GM19452 (cell line): ENCODE measurements at regions not wholly inside any gene's neighbourhood (a gene's known extent, or its start where the extent isn't known, plus 50 kb on each side); places are given as distances from the start of the nearest gene placed in this dataset.
"Not testable (repeated sequence)": the region's sequence is repeated elsewhere in the genome, so short reads cannot be mapped to it uniquely, and the experiment has no call there.

Experiments
- ATAC-seq: cut with Tn5 transposase; IDR thresholded peaks from one replicate; pipeline ENCODE4 v1.9.1; 2021; ENCODE audit not compliant: unreplicated experiment

GRCh38 chr6:92329208-92329847, 1090.0 kb downstream of the EPHA7 start:
- no peak for ATAC-seq

DNA sequence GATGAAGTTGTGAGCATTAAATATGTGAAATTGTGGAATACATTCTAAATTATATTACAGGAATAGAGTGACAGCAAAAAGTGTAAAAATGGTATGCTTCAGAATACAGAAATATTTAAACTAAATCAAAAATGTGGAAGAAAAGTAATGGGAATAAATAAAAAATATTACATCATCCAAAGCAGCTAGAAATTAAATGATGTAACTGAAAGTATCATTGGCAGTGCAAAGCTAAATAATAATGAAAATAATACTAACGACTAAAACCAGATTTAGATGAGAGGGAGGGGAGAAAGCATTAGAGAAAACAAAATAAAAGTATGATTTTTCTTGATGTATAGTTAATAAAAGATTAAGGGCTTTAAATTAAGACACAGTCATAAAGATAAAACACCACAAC, 1104.0 kb downstream of the EPHA7 start:
- no peak for ATAC-seq

DNA sequence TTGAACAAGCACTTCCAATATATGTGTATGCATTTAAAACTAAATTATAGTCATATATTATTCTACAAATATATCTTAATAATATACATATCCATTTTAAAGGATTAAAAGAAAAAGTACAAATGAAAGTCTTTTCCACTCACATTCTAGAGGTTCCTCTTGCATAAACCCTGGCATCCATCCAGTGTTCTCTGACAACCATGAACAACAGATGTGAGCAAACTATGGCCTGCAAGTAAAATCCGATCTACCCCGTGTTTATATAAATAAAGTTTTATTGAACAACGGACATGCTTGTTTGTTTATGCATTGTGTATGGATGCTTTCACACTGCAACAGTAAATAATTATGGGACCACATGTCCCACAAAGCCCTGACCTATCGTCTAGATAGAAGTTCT, 1122.3 kb downstream of the EPHA7 start:
- ATAC-seq, result no peak

- no peak for ATAC-seq
Observed at GRCh38 chr6:92292067-92292466, 1127.3 kb downstream of the EPHA7 start.

- no peak for ATAC-seq
Observed at GRCh38 chr6:92289831-92290230, 1129.5 kb downstream of the EPHA7 start.

GRCh38 chr6:92281571-92282076, 1137.7 kb downstream of the EPHA7 start:
- ATAC-seq, result no peak

GRCh38 chr6:92275150-92275549, 1144.2 kb downstream of the EPHA7 start:
- ATAC-seq, result no peak

DNA sequence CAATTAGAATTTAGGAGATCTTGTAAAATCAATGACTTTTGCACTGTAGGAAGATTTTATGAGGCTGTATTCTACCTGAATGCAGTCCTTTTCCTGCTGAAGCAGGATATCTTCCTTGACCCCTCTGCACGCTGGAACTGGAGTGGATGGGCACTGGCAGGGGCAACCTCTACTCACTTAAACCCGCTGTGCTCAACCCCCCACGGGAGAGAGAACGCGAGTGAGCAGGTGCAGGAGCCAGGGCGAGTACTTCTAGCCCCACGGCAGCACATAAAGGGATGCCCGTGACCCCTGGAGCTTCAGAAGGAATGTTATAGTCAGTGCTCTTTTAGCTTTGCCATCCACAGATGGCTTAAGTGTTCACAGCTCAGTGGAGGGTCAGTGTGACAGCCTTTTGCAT, 1144.8 kb downstream of the EPHA7 start:
- ATAC-seq, result no peak

- ATAC-seq, result no peak
Observed at GRCh38 chr6:92273694-92274093, 1145.7 kb downstream of the EPHA7 start.

- ATAC-seq, result no peak
Observed at GRCh38 chr6:92271091-92271490, 1148.3 kb downstream of the EPHA7 start.

- no peak for ATAC-seq
Observed at GRCh38 chr6:92270365-92270764, 1149.0 kb downstream of the EPHA7 start.

- no peak for ATAC-seq
Observed at GRCh38 chr6:92267335-92267734, 1152.0 kb downstream of the EPHA7 start.

DNA sequence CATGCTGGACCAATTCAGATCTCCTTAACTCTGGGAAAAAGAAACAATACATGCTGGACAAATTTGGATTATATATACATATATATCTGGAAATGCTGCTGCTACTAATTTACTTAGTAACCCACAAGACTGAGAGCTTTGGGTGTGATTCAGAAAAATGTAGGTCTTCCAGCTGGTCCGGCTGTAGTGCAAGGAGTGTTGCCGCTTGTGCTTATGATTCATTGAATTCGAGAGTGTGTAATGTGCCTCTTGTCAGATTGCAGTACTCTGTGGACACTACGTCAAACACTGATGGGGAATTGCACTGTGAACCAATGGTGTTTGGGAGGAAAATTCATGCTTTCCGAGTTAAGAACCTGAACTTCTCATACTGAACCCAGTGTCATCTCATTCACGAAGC, 1155.5 kb downstream of the EPHA7 start:
- no peak for ATAC-seq

GRCh38 chr6:92259171-92259570, 1160.2 kb downstream of the EPHA7 start:
- ATAC-seq, result no peak

- no peak for ATAC-seq
Observed at GRCh38 chr6:92243315-92243714, 1176.0 kb downstream of the EPHA7 start.

DNA sequence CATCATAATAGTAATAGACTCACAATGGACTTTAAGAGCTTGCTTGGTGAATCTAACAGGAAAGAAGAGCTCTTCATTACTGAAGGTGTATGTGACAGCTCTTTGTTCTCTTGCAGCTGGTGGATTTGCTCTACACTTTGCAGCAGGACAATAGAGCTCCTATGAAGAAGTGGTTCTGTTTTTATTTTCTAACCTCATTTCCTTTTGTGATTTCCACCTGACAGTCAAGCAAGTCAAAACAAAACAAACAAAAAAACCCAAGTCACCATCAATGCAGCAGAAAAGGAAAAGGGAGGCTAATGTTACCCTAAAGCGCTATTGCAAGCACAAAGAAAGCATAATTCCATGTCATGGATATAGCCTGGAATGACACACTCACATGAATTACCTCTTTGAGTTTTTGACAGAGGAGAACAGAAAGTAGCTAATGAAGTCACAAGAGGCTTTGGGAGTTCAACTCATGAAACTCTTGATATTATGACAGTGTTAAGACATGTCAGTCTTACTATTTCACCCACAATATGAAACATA, 1188.1 kb downstream of the EPHA7 start:
- no peak for ATAC-seq

DNA sequence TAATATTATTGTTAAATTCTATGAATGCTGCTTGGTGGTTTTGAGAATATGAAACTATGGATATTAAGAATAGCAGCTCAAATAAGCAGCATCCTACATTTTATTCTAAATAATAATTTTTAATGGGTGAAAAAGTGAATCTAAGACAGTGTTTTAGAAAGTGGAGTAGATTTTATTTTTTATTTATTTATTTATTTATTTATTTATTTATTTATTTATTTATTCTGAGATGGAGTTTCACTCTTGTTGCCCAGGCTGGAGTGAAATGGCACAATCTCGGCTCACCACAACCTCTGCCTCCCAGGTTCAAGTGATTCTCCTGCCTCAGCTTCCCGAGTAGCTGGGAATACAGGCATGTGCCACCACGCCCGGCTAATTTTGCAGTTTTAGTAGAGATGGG, 1199.4 kb downstream of the EPHA7 start:
- ATAC-seq, result not testable (repeated sequence)

DNA sequence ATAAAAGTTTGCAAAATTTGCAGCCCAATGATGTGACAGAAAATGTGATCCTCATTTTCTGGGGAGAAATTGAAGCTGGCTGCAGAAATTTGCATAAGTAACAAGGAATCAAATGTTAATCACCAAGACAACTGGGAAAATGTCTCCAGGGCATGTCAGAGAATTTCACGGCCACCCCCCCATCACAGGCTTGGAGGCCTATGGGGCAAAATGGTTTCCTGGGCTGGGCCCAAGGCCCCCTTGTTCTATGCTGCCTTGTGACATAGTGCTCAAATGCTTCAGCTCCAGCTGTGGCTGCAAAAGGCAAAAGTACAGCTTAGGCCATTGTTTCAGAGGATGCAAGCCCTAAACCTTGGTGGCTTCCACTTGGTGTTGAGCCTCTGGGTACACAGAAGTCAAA, 1202.6 kb downstream of the EPHA7 start:
- no peak for ATAC-seq

DNA sequence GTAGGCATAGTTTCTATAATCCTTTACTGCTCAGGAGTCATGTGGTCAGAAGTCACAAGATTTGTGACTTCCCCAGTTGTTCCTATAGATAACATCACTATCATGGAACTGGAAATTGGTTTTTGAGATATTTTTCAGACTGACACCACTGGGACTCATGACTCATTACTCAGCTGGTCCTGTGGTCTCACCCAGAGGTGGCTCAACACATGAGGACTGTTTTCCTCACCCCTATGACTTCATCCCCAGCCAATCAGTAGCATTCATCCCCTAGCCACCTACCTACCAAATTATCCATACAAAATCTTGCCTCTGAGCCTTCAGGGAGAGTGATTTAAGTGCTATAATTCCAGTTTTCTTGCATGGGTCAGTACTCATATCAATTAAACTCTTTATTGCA, 1217.7 kb downstream of the EPHA7 start:
- no peak for ATAC-seq

DNA sequence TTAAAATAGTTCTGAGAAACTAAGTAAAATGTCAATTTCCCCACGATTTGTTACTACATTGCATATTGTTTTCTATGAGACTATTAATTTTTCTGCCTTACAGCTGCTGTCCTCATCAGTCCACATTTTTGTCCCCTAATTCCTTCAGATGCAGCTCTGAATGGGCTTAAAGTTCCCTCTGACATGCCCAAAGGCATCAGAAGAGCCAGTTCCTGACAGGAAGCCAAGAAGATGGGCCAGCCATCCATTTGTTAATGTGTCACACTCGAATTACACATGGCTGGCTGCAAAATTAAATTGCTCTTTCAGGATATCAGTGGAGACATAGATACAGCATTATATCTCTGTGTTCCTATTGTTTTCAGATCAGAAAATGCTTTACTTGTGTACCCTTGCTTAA, 1223.0 kb downstream of the EPHA7 start:
- no peak for ATAC-seq

DNA sequence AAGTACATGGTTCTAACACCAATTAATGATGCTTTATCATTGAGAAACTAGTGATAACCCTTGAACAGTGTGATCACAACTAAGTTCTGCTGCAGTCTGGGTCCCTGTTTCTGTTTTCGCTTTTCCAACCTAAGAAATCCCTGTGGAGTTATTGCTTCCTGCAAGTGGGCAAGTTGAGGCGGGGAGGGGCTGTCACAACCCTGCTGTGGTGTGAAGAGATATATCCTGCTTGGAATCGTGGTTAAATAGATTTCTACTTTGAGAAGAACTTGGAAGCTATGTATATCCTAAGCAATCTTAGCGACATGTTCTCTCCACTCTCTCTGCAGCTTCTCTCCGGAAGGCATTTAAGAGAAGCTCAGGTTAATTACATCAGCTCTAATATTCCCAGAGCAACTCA, 1223.6 kb downstream of the EPHA7 start:
- no peak for ATAC-seq

GRCh38 chr6:92188016-92188415, 1231.3 kb downstream of the EPHA7 start:
- no peak for ATAC-seq

DNA sequence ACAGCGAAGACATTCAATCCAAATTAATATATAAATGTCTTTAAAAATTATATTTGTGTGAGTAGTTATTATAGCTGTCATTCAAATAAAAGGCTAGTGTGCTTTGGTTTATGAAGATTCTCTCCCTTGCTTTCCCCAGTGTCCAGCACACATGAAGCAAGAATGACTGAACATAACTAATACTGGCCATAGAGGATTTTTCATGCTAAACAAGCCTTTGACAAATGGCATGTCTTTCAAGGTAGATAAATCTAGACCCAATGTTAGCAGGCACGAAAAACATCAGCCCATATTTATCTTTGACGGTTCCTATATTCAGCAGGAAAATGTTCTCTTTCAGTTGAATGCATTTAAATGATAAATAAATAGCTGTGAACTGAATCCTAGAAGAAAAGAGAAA, 1234.4 kb downstream of the EPHA7 start:
- ATAC-seq, result no peak
